DND-41 (cell line): ENCODE measurements at regions not wholly inside any gene's neighbourhood (a gene's known extent, or its start where the extent isn't known, plus 50 kb on each side); places are given as distances from the start of the nearest gene placed in this dataset.

ENCODE experiments used
- ATAC-seq: fragments of 200-7000 bp; cut with Tn5 transposase; 3 replicates; pipeline ENCODE4 v1.9.1; 2021; ENCODE audit warnings: low read depth; ENCODE audit not compliant: insufficient read depth
- DNase-seq: peaks from one replicate; pipeline ENCODE4 v3.0.0-alpha.2; 2020
- H2AFZ ChIP-seq: 2 replicates; pipeline ENCODE4 v1.6.0; 2012; ENCODE audit warnings: low read depth, low read length
- H3K27ac ChIP-seq: 2 replicates; pipeline ENCODE4 v1.5.1; 2012; ENCODE audit warnings: low read length, inconsistent platforms
- H3K27me3 ChIP-seq: fragments of 200-600 bp; sonication (generic); 2 replicates; pipeline ENCODE4 v1.6.0; 2012; ENCODE audit warnings: low read length, mild to moderate bottlenecking, inconsistent platforms; ENCODE audit not compliant: insufficient read depth, poor library complexity
- H3K36me3 ChIP-seq: 2 replicates; pipeline ENCODE4 v1.5.1; 2012; ENCODE audit warnings: low read length, inconsistent platforms; ENCODE audit not compliant: insufficient read depth
- H3K4me1 ChIP-seq: 2 replicates; pipeline ENCODE4 v1.5.1; 2012; ENCODE audit warnings: mild to moderate bottlenecking, low read length; ENCODE audit not compliant: insufficient read depth
- H3K4me2 ChIP-seq: 2 replicates; pipeline ENCODE4 v1.6.0; 2012; ENCODE audit warnings: mild to moderate bottlenecking, moderate library complexity, low read length, inconsistent platforms; ENCODE audit not compliant: insufficient read depth
- H3K4me3 ChIP-seq, 2 experiments: fragments of 200-600 bp in 1 of 2; shearing (Covaris generic) in 1 of 2; 2 replicates each; pipeline ENCODE4 v1.5.1; 2012 to 2016; ENCODE audit warnings: inconsistent platforms in 2 of 2, low read length in 2 of 2, mild to moderate bottlenecking in 2 of 2, low read depth in 1 of 2, moderate library complexity in 1 of 2
- H3K79me2 ChIP-seq: 2 replicates; pipeline ENCODE4 v1.6.0; 2012; ENCODE audit warnings: low read length, inconsistent platforms; ENCODE audit not compliant: insufficient read depth
- H3K9ac ChIP-seq: 2 replicates; pipeline ENCODE4 v1.6.0; 2012; ENCODE audit warnings: low read depth, mild to moderate bottlenecking, inconsistent platforms, low read length, moderate library complexity
- H3K9me3 ChIP-seq: 2 replicates; pipeline ENCODE4 v1.5.1; 2012; ENCODE audit warnings: low read length, moderate library complexity, mild to moderate bottlenecking, inconsistent platforms; ENCODE audit not compliant: insufficient read depth, severe bottlenecking
- H4K20me1 ChIP-seq: 2 replicates; pipeline ENCODE4 v1.6.0; 2012; ENCODE audit warnings: low read length; ENCODE audit not compliant: insufficient read depth
- CTCF ChIP-seq: IDR thresholded peaks from 2 replicates; pipeline ENCODE4 v1.5.1; 2012; ENCODE audit warnings: borderline replicate concordance, low read length, moderate library complexity, mild to moderate bottlenecking; ENCODE audit not compliant: poor library complexity, severe bottlenecking; ENCODE audit errors: extremely low read depth
- EZH2 ChIP-seq: IDR thresholded peaks from 3 replicates; pipeline ENCODE4 v1.6.1; 2012; ENCODE audit warnings: borderline replicate concordance, low read depth, mild to moderate bottlenecking, moderate library complexity, low read length, inconsistent platforms; ENCODE audit not compliant: severe bottlenecking

- no peaks in the 10 kb centered on the region for H3K36me3 ChIP-seq
- no peak for DNase-seq
Measured at GRCh38 chr2:2482851-2483250, 151.8 kb upstream of the MYT1L start.

GRCh38 chr2:2472881-2473280, 141.8 kb upstream of the MYT1L start:
- H3K9ac ChIP-seq = no peak overlapping the region
- H3K27me3 ChIP-seq = no peaks in the 10 kb centered on the region
- no peaks in the 10 kb centered on the region for H3K4me1 ChIP-seq
- DNase-seq (no peak), ATAC-seq (no peak)
- H4K20me1 ChIP-seq = no peaks in the 10 kb centered on the region
- H3K27ac ChIP-seq = no peak overlapping the region
- no peaks in the 10 kb centered on the region for H3K79me2 ChIP-seq
- no peak overlapping the region for H3K4me3 ChIP-seq
- TF ChIP-seq EZH2 (no peak), CTCF (no peak)
- no peaks in the 10 kb centered on the region for H3K36me3 ChIP-seq
- H2AFZ ChIP-seq = no peak overlapping the region
- H3K4me2 ChIP-seq = no peak overlapping the region
- H3K9me3 ChIP-seq = no peaks in the 10 kb centered on the region

More at GRCh38 chr2:2482851-2483250, 151.8 kb upstream of the MYT1L start:
- Histone ChIP-seq H3K4me2 (no peak overlapping the region), H2AFZ (no peak overlapping the region), H3K4me3 (no peak overlapping the region), H3K27ac (no peak overlapping the region), H3K4me1 (no peaks in the 10 kb centered on the region), H3K9me3 (no peaks in the 10 kb centered on the region), H3K27me3 (no peaks in the 10 kb centered on the region), H3K9ac (no peak overlapping the region), H3K79me2 (no peaks in the 10 kb centered on the region), H4K20me1 (no peaks in the 10 kb centered on the region)
- no peak for ATAC-seq
- TF ChIP-seq CTCF = no peak
- no peak for TF ChIP-seq EZH2

GRCh38 chr2:2472044-2472443, 141.0 kb upstream of the MYT1L start:
- Histone ChIP-seq H3K9ac (no peak overlapping the region), H2AFZ (no peak overlapping the region), H3K9me3 (no peaks in the 10 kb centered on the region), H3K4me3 (no peak overlapping the region), H3K4me2 (no peak overlapping the region), H3K79me2 (no peaks in the 10 kb centered on the region), H3K27me3 (no peaks in the 10 kb centered on the region), H3K4me1 (no peaks in the 10 kb centered on the region), H3K27ac (no peak overlapping the region), H3K36me3 (no peaks in the 10 kb centered on the region), H4K20me1 (no peaks in the 10 kb centered on the region)
- no peak for DNase-seq
- TF ChIP-seq EZH2 = no peak
- no peak for TF ChIP-seq CTCF
- ATAC-seq = no peak

GRCh38 chr2:2466534-2466933, 135.5 kb upstream of the MYT1L start:
- no peak for TF ChIP-seq EZH2
- no peak for TF ChIP-seq CTCF
- Histone ChIP-seq H3K27ac (no peak overlapping the region), H3K27me3 (no peaks in the 10 kb centered on the region), H3K9me3 (no peaks in the 10 kb centered on the region), H3K79me2 (no peaks in the 10 kb centered on the region), H3K36me3 (no peaks in the 10 kb centered on the region), H3K4me2 (no peak overlapping the region), H3K4me3 (no peak overlapping the region), H3K9ac (no peak overlapping the region), H4K20me1 (no peaks in the 10 kb centered on the region), H3K4me1 (no peaks in the 10 kb centered on the region), H2AFZ (no peak overlapping the region)
- DNase-seq = no peak
- no peak for ATAC-seq
